Prostate gland (tissue), 2 donors: ENCODE measurements at regions not wholly inside any gene's neighbourhood (a gene's known extent, or its start where the extent isn't known, plus 50 kb on each side); places are given as distances from the start of the nearest gene placed in this dataset.

ENCODE experiments used
- CTCF ChIP-seq, 4 experiments: fragments of 200-600 bp in 2 of 4; fragments of 450-650 bp in 2 of 4; sonication (generic) in 2 of 4; IDR thresholded peaks; 1 replicate in 3 of 4; 2 replicates in 1 of 4; pipeline ENCODE4 v1.5.1; 2016 to 2019; ENCODE audit warnings: antibody characterized with exemption in 4 of 4, mild to moderate bottlenecking in 2 of 4, moderate library complexity in 2 of 4
- POLR2A ChIP-seq: fragments of 450-650 bp; IDR thresholded peaks from one replicate; pipeline ENCODE4 v1.6.1; 2016; ENCODE audit warnings: antibody characterized with exemption, mild to moderate bottlenecking

DNA sequence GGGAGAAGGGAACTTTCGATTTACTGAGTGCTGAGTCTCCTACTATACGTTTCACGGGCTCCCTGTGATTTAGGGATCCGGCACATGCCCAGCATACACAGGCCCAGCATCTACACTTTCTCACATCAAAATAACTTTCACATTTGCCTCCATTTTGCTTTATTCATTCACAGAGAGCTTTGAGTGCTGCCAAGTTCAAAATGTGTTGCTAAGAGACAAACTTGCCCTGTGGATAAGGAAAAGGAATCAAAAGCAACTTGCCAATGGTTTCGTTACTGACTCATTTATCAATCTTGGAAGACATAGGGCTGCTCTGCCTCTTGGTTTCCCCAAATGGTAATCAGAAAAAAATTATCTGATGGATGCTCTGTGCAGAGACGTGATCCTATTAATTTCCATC is 86.3 kb upstream of the LRRN1 start:
- TF ChIP-seq POLR2A (no peak), CTCF (IDR thresholded peaks at IDR 0.05) (no peak)
